ENCODE measurements at regions not wholly inside any gene's neighbourhood (a gene's known extent, or its start where the extent isn't known, plus 50 kb on each side); places are given as distances from the start of the nearest gene placed in this dataset.
"Not testable (repeated sequence)": the region's sequence is repeated elsewhere in the genome, so short reads cannot be mapped to it uniquely, and the experiment has no call there.

- ATAC-seq (ENCODE audit: insufficient number of reproducible peaks, low FRiP score, low read depth) (no peak), DNase-seq (ENCODE audit: low spot score) (no peak)
- no peak overlapping the region for H3K27ac ChIP-seq
- TF ChIP-seq CTCF (IDR thresholded peaks at IDR 0.05), result no peak
- H3K4me1 ChIP-seq (ENCODE audit: control insufficient read depth in 1 of 2, low read depth in 2 of 2), result no peaks in the 10 kb centered on the region
- H3K9me3 ChIP-seq, result peaks cover 3% of the 10 kb centered on the region
- H3K36me3 ChIP-seq, result no peaks in the 10 kb centered on the region
- no peak overlapping the region for H3K4me3 ChIP-seq
- no peaks in the 10 kb centered on the region for H3K27me3 ChIP-seq (replicated peaks; ENCODE audit: insufficient read depth)
Measured at GRCh38 chr4:134700251-134700650, 498.7 kb upstream of the PABPC4L start.

- H3K4me3 ChIP-seq; H3K9me3 ChIP-seq; DNase-seq (ENCODE audit: low spot score); ATAC-seq (ENCODE audit: insufficient number of reproducible peaks, low FRiP score, low read depth); H3K27me3 ChIP-seq (replicated peaks; ENCODE audit: insufficient read depth); H3K36me3 ChIP-seq; H3K4me1 ChIP-seq (ENCODE audit: control insufficient read depth in 1 of 2, low read depth in 2 of 2); H3K27ac ChIP-seq: not testable (repeated sequence)
Measured at GRCh38 chr4:134698831-134699230, 497.2 kb upstream of the PABPC4L start.

- DNase-seq (ENCODE audit: low spot score) (no peak), ATAC-seq (ENCODE audit: insufficient number of reproducible peaks, low FRiP score, low read depth) (no peak)
- H3K4me3 ChIP-seq, result no peak overlapping the region
- TF ChIP-seq CTCF (IDR thresholded peaks at IDR 0.05), result no peak
- H3K4me1 ChIP-seq (ENCODE audit: control insufficient read depth in 1 of 2, low read depth in 2 of 2), result no peaks in the 10 kb centered on the region
- H3K27ac ChIP-seq, result no peak overlapping the region
- H3K27me3 ChIP-seq (replicated peaks; ENCODE audit: insufficient read depth), result no peaks in the 10 kb centered on the region
- peaks cover 3% of the 10 kb centered on the region for H3K9me3 ChIP-seq
- no peaks in the 10 kb centered on the region for H3K36me3 ChIP-seq
Measured at GRCh38 chr4:134695433-134695832, 493.8 kb upstream of the PABPC4L start.

GRCh38 chr4:134691915-134692314 is 490.3 kb upstream of the PABPC4L start:
- Histone ChIP-seq H3K27ac (no peak overlapping the region), H3K4me3 (no peak overlapping the region), H3K27me3 (replicated peaks; ENCODE audit: insufficient read depth) (no peaks in the 10 kb centered on the region), H3K36me3 (no peaks in the 10 kb centered on the region), H3K4me1 (ENCODE audit: control insufficient read depth in 1 of 2, low read depth in 2 of 2) (no peaks in the 10 kb centered on the region), H3K9me3 (no peaks in the 10 kb centered on the region)
- no peak for DNase-seq (ENCODE audit: low spot score)
- no peak for TF ChIP-seq CTCF (IDR thresholded peaks at IDR 0.05)
- no peak for ATAC-seq (ENCODE audit: insufficient number of reproducible peaks, low FRiP score, low read depth)

GRCh38 chr4:134687646-134688628 is 486.3 kb upstream of the PABPC4L start:
- Histone ChIP-seq H3K27ac (no peak overlapping the region), H3K4me3 (no peak overlapping the region), H3K9me3 (no peaks in the 10 kb centered on the region), H3K27me3 (replicated peaks; ENCODE audit: insufficient read depth) (no peaks in the 10 kb centered on the region), H3K36me3 (no peaks in the 10 kb centered on the region), H3K4me1 (ENCODE audit: control insufficient read depth in 1 of 2, low read depth in 2 of 2) (no peaks in the 10 kb centered on the region)
- no peak for DNase-seq (ENCODE audit: low spot score)
- no peak for TF ChIP-seq CTCF (IDR thresholded peaks at IDR 0.05)
- no peak for ATAC-seq (ENCODE audit: insufficient number of reproducible peaks, low FRiP score, low read depth)
